Smooth muscle cell of the brain vasculature (primary cell): ENCODE measurements at regions not wholly inside any gene's neighbourhood (a gene's known extent, or its start where the extent isn't known, plus 50 kb on each side); places are given as distances from the start of the nearest gene placed in this dataset.
"Not testable (repeated sequence)": the region's sequence is repeated elsewhere in the genome, so short reads cannot be mapped to it uniquely, and the experiment has no call there.

Experiments used
- DNase-seq: peaks from one replicate; pipeline ENCODE4 v3.0.0-alpha.2; 2012; ENCODE audit warnings: low read depth, low spot score

DNA sequence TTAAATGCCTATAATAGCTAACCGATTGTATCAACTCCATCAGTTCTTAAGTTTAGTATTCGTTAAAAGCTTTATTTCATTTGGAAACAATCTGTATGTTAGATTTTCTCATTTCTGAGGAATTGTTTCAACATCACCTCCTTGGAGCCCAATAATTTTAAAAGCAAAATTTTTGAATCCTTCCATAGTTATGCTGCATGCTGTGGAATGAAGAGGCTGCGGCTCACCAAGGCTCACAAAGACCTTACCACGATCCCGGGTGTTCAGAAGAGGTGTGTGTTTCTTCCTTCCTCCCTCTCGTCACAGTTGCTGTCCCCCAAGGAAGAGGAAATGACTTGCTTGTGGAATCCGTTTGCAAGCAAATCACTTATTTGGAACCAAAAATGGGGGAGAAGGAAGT, 143.8 kb downstream of the FGF1 start:
- DNase-seq = no peak

DNA sequence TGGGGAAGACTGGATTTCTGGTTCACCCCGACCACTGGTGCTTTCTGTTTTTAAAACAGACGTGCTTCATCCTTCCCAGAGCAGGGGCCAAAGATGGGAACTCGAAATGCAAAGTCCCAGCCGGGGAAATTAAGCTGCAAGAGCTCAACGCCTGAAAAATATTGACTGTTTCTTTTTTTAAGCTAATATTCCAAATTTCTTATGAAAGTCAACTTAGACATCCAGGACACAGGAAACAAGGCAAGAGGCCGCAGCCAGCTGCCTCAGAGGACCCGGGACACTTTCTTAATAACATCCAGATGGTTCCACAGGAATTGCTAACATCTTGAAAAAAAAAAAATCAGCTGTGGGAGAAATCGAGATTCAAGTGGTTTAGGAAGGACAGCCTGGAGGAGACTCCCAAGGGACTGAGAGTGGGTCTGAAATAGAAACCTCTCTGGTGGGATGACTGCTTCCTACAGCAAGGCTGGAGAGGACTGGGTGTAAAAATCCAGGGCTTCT, 144.9 kb downstream of the FGF1 start:
- DNase-seq = peak; percentile 65

DNA sequence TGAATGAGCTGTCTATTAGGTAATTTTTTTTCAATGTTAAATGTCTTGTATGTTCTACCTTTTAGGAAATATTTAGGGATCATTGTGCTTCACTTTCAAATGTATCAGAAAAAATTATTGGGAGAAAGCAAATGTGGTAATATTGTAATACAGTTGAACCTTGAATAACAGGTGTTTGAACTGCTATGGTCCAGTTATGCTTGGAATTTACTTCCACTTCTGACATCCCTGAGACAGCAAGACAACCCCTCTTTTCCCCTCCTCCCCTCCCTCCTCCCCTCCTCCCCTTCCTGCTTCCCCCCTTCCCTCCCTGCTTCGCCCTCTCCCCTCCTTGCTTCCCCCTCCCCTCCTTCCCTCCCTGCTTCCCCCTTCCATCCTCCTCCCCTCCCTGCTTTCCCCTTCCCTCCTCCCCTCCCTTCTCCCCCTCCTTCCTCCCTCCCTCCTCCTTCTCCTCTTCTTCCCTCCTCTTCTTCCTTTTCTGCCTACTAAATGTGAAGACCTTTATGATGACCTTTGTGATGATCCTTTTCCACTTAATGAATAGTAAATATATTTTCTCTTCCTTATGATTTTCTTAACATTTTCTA, 146.6 kb downstream of the FGF1 start:
- no peak for DNase-seq

DNA sequence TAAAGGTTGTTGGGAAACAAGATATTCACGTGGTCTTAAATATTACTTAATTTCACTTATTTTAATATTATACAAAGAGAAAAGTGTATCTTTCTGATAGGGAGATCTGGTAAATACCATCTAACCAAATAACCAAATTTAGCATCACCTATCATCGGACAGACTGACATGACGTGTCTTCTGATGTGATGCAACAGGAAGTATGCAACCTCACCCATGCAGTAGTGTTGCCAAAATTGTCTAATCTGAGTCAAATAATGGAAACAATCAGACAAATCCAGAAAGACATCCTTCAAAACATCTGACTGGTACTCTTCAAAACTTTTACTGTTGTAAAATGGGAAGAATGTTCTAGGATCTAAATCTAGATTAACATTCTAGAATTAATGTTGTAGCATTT, 148.0 kb downstream of the FGF1 start:
- no peak for DNase-seq

DNA sequence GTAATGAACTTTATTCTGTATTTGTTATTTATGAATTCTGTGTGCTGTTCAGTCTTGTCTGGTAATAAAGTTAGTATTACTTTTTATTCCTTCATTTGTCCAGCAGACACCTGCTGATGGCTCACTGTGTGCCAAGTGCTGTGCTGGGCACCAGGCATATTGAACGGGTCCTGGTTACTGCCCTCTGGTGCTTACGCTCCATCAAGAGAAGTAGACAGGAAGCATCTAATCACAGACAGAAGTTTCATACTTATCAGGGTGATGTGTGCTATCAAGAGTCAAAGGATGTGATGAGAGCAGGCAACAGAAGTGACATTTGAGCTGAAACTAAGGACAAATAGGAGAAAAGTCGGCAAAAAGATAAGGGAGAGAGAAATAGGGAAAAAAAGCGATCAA, 153.1 kb downstream of the FGF1 start:
- DNase-seq = no peak

DNA sequence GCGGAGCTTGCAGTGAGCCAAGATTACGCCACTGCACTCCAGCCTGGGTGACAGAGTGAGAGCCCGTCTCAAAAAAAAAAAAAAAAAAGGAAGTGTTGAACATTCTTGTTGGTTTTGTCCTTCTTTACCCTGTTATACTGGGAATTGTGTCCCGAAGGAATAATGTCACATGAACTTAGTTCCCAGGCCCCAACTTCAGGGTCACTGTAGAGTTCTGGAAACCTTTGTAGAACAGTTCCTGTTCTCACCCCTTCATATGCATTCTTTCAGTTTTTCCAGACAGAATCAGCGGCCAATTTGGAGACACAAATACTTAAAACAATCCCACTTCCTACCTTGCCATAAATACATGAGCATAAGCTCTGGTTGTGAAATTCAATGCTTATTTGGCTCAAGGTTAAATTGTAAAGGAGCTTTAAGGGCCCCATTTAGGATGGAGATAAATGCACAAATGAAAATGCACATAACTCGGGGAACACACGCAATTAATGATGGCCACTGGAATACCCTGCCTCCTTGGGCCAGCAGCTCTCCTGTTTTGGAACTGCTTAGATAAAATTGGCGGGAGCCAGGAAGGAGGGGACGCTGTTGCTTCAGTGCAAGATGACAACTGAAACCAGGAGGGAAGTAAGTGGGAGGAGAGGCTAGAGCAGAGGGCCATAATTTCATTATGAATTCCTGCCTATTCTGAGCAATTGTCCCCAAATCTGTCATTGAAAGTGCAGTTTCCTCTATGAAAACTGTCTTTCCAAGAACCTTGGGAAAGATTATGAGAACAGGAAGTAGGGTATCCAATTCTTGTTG, 153.7 kb downstream of the FGF1 start:
- no peak for DNase-seq

DNA sequence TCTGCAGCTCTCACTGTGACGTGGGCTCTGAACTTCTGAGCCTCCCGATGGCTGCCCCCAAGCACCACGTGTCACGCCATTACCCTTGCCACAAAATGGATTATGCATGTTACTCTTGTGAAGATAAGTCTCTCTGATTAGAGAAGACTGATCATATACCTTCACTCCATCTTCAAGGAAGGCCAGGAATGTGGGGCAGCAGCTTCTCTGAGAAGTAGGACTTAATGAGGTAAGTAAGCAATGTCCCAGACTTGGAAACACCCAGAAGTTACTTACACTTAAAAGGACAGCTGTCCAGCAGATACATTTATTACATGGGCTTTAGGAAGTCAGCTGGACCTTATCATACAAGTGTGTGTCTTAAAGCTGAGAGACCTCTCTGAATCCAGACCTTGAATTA, 155.0 kb downstream of the FGF1 start:
- no peak for DNase-seq

DNA sequence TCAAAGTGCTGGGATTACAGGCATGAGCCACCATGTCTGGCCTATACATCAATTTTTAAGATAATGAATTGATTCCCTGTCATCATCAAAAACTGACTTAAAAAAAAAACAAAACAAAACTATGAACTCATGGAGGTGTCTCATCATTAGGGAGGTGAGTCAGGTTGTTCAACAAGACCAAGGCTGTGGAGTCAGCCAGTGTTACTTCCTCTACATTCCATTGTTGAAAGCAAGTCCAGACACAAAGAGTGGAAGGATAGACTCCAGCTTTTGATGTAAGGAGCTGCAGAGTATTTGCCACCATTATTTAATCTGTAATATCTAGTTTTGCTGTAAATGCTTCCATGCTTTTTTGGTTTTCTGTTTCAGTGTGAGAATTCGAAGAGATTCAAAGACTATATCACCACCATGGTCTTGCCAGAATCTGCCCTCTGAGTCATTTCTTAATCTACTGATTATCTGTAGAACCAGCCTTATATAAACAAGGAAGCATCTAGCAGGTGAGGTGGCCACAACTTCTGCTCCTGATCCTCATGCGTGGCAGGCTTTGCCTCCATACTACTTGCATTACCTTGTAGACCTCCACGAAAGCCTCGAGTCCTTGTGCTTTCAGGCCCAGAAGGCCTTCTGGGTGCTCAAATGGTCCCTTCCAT, 156.1 kb downstream of the FGF1 start:
- DNase-seq = no peak

DNA sequence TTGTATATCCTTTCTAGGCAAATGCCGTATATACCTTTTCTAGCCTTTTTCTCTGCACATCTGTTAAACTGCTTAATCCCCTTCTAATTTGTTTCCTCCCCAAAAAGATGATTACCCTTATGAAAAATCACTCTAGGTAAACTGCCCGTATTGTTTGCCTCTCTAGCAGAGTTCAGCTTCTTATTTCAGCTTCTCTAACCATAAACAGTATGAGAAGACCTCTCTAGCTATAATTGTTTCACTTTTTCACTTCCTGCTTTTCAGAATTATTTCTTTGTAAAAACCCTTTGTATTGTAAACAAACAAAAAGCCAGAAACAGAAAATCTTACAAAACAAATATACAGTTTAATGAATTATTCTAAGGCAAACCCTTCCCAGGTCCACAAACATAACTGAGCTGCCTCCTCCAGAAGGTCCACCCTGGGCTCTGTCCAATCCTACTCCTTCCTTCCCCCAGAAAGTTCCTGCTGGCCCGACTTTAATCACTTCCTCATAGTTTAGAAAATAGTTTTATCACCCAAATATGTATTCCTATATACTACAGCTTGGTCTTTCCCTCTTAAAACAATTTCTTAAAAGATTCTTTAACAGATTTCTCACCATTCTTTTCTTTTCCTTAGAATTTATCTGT, 158.1 kb downstream of the FGF1 start:
- DNase-seq = no peak

DNA sequence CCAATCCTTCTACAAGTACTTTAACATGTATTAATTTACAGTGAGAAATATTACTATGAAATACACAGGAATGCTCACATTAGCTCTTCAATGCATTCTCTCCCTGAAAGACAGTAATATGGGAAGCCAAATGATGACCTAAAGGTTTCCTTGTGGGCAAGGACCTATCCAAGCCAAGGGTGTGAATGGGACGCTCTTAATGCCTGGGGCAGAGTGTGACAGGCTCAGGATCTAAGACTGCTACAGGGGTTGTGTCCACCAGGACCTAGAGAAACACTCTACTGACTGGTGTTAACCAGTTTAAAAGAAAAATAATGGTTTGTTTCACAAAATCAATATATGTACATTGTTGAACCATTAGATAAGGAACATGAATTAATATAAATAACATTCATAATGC, 158.7 kb downstream of the FGF1 start:
- DNase-seq = no peak

DNA sequence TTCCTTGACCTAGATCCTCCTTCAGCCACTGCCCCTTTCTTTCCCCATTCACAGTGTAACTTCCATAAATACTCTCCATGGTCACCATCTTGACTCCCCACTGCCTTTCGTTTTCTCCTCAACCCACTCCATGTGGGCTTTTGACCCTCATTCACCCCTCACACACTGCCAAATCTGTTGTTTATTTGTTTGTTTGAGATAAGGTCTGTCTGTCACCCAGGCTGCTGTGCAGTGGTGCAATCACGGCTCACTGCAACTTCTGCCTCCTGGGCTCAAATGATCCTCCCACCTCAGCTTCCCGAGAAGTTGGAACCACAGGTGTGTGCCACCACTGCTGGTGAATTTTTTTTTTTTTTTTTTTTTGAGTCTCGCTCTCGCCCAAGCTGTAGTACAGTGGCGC, 162.9 kb downstream of the FGF1 start:
- DNase-seq = no peak

DNA sequence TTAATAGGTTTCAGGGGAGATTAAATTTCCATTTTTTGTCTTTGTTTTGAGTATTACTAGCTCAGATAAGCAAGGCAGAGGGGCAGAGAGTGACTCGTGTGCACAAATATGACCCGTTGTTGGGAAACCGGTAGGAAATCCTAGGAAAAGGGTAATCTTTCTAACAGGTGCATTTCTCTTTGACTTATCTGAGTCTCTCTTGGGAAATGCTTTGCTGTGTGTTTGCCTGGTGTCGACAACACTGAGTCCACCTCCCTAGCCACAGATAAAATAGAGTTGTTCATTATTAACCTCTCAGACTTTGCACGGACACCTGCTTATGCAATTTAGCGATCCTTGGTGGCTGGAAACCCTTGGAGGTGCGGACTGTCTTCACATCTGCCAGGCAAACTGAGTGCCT, 164.2 kb downstream of the FGF1 start:
- no peak for DNase-seq

DNA sequence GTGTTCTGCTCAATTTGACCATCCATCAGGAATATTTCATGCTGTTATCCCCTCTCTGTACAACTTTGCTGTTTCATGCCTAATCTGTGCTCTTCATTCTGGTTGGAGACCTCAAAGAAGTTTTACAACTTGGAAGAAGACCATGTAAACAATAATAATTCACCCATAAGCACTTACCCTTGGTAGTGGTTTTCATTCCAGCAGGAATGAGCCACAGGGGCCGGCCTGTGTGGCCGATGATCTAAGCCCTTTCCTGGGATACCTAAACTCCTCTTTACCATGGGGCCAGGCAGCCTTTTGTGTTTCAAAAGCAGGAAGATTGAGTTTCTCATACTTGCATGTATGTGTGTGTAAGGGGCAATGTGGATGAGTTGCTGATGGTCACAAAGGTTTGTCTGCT, 165.0 kb downstream of the FGF1 start:
- no peak for DNase-seq

DNA sequence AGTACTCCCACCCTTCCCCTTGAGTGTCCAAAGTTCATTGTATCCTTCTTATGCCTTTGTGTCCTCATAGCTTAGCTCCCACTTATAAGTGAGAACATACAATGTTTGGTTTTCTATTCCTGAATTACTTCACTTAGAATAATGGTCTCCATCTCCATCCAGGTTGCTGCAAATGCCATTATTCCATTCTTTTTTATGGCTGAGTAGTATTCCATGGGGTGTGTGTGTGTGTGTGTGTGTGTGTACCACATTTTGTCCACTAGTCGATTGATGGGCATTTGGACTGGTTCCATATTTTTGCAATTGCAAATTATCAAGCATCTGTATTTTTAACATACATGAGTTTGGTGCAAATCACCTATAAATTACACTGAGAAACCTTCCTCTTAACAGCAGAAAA, 166.0 kb downstream of the FGF1 start:
- not testable (repeated sequence) for DNase-seq

DNA sequence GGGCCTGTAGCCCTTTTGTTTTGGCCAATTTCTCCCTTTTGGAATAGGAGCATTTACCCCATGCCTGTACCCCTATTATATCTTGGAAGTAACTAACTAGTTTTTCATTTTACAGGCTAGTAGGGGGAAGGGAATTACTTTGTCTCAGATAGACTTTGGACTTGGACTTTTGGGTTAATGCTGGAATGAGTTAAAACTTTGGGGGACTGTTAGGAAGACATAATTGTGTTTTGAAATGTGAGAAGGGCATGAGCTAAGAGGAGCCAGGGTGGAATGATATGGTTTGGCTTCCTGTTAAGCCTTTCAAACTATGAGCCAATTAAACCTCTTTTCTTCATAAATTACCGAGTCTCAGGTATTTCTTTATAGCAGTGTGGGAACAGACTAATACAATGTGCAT, 168.1 kb downstream of the FGF1 start:
- DNase-seq = no peak

DNA sequence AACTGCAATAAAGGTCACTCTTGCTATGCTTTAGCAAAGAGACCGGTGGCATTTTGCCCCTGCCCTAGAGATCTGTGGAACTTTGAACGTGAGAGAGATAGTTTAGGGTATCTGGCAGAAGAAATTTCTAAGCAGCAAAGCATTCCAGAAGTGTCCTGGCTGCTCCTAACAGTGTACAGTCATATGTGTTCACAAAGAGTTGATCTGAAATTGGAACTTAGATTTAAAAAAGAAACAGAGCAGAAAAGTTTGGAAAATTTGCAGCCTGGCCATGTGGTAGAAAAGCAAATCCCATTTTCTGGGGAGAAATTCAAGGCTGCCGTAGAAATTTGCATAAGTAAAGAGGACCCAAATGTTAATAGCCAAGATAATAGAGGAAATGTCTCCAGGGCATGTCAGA, 169.2 kb downstream of the FGF1 start:
- no peak for DNase-seq

DNA sequence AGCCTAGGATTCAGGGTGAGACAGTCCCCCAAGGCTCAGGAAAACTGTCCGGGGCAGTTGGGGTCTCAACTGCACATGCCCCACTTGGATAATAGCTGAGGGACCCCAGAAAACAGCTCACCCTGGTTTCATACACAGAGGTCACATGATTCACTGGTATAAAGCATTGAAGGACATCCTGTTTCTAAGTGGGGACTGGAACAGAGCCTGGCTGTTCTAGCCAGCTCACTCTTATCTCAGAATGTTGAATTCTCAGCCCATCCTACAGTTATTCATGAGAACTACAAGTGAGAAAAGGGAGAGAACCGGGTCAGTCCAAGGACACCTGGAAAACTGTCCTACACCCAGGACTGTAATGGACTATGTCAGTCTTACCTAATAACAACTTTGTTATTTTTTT, 170.9 kb downstream of the FGF1 start:
- DNase-seq = no peak

DNA sequence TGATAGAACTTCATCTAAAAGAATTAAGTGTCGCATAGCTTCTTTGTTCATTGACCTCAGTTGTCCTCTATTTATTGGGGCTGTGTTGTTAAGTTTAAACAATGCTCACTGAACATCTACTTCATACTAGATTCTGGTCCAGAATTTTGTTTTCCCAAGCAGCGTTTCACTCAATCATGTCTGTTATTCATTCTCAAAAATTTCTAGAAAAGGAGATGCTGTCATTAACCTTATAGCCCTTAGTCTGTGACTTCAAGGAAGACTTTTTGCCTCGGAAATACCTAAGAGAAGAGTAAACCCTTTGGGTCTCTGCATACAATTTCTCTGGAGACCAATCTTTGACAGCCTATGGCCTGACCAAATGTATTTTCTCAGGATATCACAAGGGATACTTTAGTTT, 171.7 kb downstream of the FGF1 start:
- no peak for DNase-seq

DNA sequence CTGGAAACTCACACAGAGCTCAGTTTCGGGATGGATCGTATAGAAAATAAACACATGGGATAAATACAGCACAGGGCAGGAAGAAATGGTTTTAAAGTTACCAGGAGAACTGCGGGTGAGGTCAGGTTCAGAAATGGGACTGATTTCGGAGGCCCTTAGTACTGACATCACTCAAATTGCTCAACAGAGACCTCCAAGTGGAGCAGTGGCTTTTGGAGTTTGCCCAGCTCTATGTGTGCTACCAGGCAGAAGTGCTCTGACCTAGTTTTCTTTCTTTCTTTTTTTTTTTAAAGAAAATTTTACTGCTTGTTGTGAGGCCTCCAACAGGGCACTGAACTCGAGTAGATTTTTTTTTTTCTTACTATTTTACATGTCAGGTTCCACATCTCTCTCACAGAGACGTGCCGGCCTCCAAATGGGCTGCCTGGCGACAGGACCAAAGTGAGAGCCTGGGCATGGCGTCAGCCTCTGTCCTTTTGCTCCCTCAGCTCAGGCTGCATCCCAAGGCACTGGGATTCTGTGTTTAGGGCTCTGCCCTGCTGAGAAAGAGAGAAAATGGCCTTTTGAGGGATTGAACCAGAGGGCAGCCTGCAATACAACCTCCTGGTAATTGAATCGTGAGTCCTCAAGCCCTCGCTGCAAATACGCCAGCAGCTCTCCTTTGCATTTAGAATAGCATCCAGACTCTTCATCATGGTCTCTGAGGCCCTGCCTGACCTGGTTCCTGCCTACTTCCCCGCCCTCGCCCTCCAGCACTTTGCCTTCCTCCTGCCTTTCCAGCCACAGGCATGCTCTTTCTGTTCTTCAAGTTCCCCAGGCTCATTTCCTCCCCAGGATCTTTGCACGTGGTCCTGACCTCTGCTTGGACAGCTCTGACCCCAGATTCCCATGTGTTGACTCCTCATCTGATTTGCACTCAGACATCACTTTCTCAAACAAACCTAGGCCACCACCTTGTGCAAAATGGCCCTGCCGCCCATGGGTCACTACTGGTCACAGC, 173.5 kb downstream of the FGF1 start:
- peak; percentile 35 for DNase-seq

DNA sequence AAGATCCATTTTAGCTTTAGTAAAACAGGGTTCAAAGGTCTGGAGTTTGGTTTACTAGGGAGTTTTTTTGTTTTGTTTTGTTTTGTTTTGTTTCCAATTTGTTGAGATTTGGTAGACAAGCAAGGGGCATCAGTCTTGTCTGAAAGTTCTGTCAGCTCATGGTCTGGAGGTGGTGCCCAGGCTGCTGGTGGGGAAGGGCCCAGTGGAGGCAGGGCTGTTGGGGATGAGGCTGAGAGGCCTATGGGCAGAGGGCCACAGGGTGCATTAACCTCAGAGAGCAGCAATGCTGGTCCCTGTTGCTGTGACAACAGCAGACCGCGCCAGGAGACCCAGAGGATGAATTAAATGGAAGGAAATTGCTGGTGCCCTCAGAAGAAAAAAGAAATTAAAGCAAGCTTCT, 174.5 kb downstream of the FGF1 start:
- no peak for DNase-seq

DNA sequence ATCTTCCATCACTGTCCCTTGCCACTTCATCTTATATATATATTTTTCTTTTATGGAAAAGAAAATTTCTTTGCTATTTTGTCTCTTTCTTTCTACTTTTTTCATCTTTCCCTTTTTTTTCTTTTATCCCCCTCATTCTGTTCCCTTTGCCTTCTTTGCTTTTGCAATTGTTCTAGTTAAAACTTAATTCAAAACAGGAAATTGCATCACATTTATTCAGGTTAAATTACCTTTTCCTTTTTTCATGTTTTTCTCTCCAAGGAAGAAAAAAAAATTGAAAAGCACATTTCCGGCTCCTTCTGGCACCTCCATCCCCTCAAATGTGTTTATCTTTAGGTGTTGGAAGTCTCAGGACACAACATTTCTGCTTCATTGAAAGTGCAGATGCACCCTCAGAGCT, 176.9 kb downstream of the FGF1 start:
- no peak for DNase-seq
